HCT116 (cell line): ENCODE measurements at regions not wholly inside any gene's neighbourhood (a gene's known extent, or its start where the extent isn't known, plus 50 kb on each side); places are given as distances from the start of the nearest gene placed in this dataset.

ENCODE experiments used
- ATAC-seq: fragments of 200-7000 bp; cut with Tn5 transposase; 2 replicates; pipeline ENCODE4 v1.9.1; 2020; ENCODE audit warnings: mild to moderate bottlenecking, moderate library complexity
- BruUV-seq: library from RNA; stranded (reverse); fragments of 400-500 nt; replicated peaks from 2 replicates; lab custom pipeline; 2021; lab: Mats Ljungman, UMichigan
- CTCF ChIA-PET: fragments of 300-600 bp; sonication (Branson Sonifier 250); formaldehyde crosslinking; loops from one replicate; lab custom pipeline; 2021; ENCODE audit warnings: antibody characterized with exemption; lab: Charles Lee
- POLR2A ChIA-PET: fragments of 300-600, 350-600 bp; sonication (Branson Sonifier 250); formaldehyde crosslinking; loops from one replicate; lab custom pipeline; 2021; ENCODE audit warnings: antibody characterized with exemption; lab: Charles Lee
- RAD21 ChIA-PET, 2 experiments: fragments of 300-600 bp; sonication (Branson Sonifier 250); formaldehyde crosslinking; loops; one replicate each; lab custom pipeline; 2023; ENCODE audit warnings: low total read pairs in 2 of 2; ENCODE audit not compliant: uncharacterized antibody in 2 of 2, unreplicated experiment in 2 of 2, low non-redundant PET in 1 of 2; lab: Charles Lee
- DNase-seq: peaks from one replicate; pipeline ENCODE4 v3.0.0-alpha.2; 2010; ENCODE audit warnings: low read depth, low spot score
- H2AFZ ChIP-seq: fragments of 200-600 bp; shearing (Covaris generic), sonication (generic); 2 replicates; pipeline ENCODE4 v1.6.1; 2017; ENCODE audit warnings: low read depth, mixed run types, mixed read lengths, antibody characterized with exemption, low read length; ENCODE audit not compliant: poor library complexity, severe bottlenecking
- H3K27ac ChIP-seq: 2 replicates; pipeline ENCODE4 v1.5.1; 2012; ENCODE audit warnings: low read depth, low read length
- H3K27me3 ChIP-seq: fragments of 200-600 bp; sonication (generic); 2 replicates; pipeline ENCODE4 v1.6.1; 2016; ENCODE audit warnings: mixed run types, low read length, mixed read lengths; ENCODE audit not compliant: insufficient read depth
- H3K36me3 ChIP-seq, 2 experiments: fragments of 200-500 bp in 1 of 2; fragments of 200-600 bp in 1 of 2; sonication (Bioruptor generic) in 1 of 2; sonication (generic) in 1 of 2; 2 replicates each; pipeline versions ENCODE4 v1.5.1 to v1.6.1; 2014 to 2016; ENCODE audit warnings: low read length in 2 of 2, inconsistent platforms in 1 of 2, mixed read lengths in 1 of 2, mixed run types in 1 of 2; ENCODE audit not compliant: insufficient read depth in 2 of 2, control insufficient read depth in 1 of 2
- H3K4me1 ChIP-seq, 2 experiments: fragments of 200-600 bp in 1 of 2; sonication (generic) in 1 of 2; 2 replicates each; pipeline versions ENCODE4 v1.5.1 to v1.6.1; 2012 to 2017; ENCODE audit warnings: low read length in 2 of 2, inconsistent platforms in 1 of 2, mild to moderate bottlenecking in 1 of 2, mixed read lengths in 1 of 2, mixed run types in 1 of 2, moderate library complexity in 1 of 2; ENCODE audit not compliant: insufficient read depth in 2 of 2, control insufficient read depth in 1 of 2
- H3K4me2 ChIP-seq: fragments of 200-600 bp; sonication (generic); 2 replicates; pipeline ENCODE4 v1.6.1; 2017; ENCODE audit warnings: mixed run types, low read length, mixed read lengths
- H3K4me3 ChIP-seq, 2 experiments: fragments of 200-600 bp in 1 of 2; sonication (generic) in 1 of 2; replicated peaks in 1 of 2; 2 replicates each; pipeline ENCODE4 v1.5.1; 2011 to 2016; ENCODE audit warnings: low read length in 2 of 2, control low read depth in 1 of 2, low read depth in 1 of 2, mild to moderate bottlenecking in 1 of 2, mixed read lengths in 1 of 2, mixed run types in 1 of 2
- H3K79me2 ChIP-seq: fragments of 200-600 bp; sonication (generic); 2 replicates; pipeline ENCODE4 v1.6.1; 2017; ENCODE audit warnings: mild to moderate bottlenecking, mixed run types, low read length, moderate library complexity, mixed read lengths; ENCODE audit not compliant: insufficient read depth
- H3K9ac ChIP-seq: fragments of 200-600 bp; sonication (generic); 2 replicates; pipeline ENCODE4 v1.6.1; 2016; ENCODE audit warnings: low read length, mixed read lengths
- H3K9me2 ChIP-seq: fragments of 200-600 bp; sonication (generic), shearing (Covaris generic); 2 replicates; pipeline ENCODE4 v1.6.1; 2017; ENCODE audit warnings: mixed run types, mild to moderate bottlenecking, moderate library complexity; ENCODE audit not compliant: insufficient read depth
- H3K9me3 ChIP-seq, 2 experiments: fragments of 200-500 bp in 1 of 2; fragments of 200-600 bp in 1 of 2; sonication (Bioruptor generic) in 1 of 2; sonication (generic) in 1 of 2; 2 replicates each; pipeline ENCODE4 v1.6.1; 2014 to 2017; ENCODE audit warnings: low read length in 2 of 2, mixed read lengths in 2 of 2, inconsistent platforms in 1 of 2, low read depth in 1 of 2, mild to moderate bottlenecking in 1 of 2, mixed run types in 1 of 2, moderate library complexity in 1 of 2; ENCODE audit not compliant: control insufficient read depth in 1 of 2, insufficient read depth in 1 of 2
- H4K20me1 ChIP-seq: fragments of 200-600 bp; sonication (generic), shearing (Covaris generic); 2 replicates; pipeline ENCODE4 v1.6.1; 2017; ENCODE audit warnings: mixed run types, mild to moderate bottlenecking, moderate library complexity; ENCODE audit not compliant: insufficient read depth
- ATF3 ChIP-seq: IDR thresholded peaks from 2 replicates; pipeline ENCODE4 v1.6.1; 2012
- EZH2phosphoT487 ChIP-seq: fragments of 200-600 bp; IDR thresholded peaks from 2 replicates; pipeline ENCODE4 v1.6.1; 2018; ENCODE audit warnings: antibody characterized with exemption, borderline replicate concordance
- FOSL1 ChIP-seq: IDR thresholded peaks from 2 replicates; pipeline ENCODE4 v1.6.1; 2012; ENCODE audit warnings: low read depth
- JUND ChIP-seq: IDR thresholded peaks from 2 replicates; pipeline ENCODE4 v1.6.1; 2012
- POLR2AphosphoS5 ChIP-seq: IDR thresholded peaks from 2 replicates; pipeline ENCODE4 v1.6.1; 2011; ENCODE audit warnings: mild to moderate bottlenecking, low read depth, low read length, moderate library complexity
- RAD21 ChIP-seq: IDR thresholded peaks from 2 replicates; pipeline ENCODE4 v1.6.1; 2012; ENCODE audit warnings: low read depth, mild to moderate bottlenecking
- REST ChIP-seq: IDR thresholded peaks from 2 replicates; pipeline ENCODE4 v1.6.1; 2012; ENCODE audit warnings: low read depth
- SIN3A ChIP-seq: IDR thresholded peaks from 2 replicates; pipeline ENCODE4 v1.6.1; 2012; ENCODE audit warnings: low read depth
- SRF ChIP-seq: IDR thresholded peaks from 2 replicates; pipeline ENCODE4 v1.6.1; 2012; ENCODE audit warnings: low read depth
- ZBTB33 ChIP-seq: IDR thresholded peaks from 2 replicates; pipeline ENCODE4 v1.6.1; 2011; ENCODE audit warnings: mild to moderate bottlenecking, low read length, moderate library complexity; ENCODE audit not compliant: insufficient replicate concordance; ENCODE audit errors: extremely low read depth
- ZFX ChIP-seq: fragments of 450-650 bp; IDR thresholded peaks from 2 replicates; pipeline ENCODE4 v1.6.1; 2017
- ZNF274 ChIP-seq: fragments of 200-500 bp; sonication (Bioruptor generic); IDR thresholded peaks from 2 replicates; pipeline ENCODE4 v1.6.1; 2014; ENCODE audit warnings: mild to moderate bottlenecking, low read depth, low read length, inconsistent platforms
- intact Hi-C: fragments of 100-400 bp; cut with micrococcal nuclease; formaldehyde crosslinking; loops from 2 replicates; pipeline ENCODE4 v1.10.0; 2022

GRCh38 chr6:103879800-103880199 lies 979.9 kb downstream of the HACE1 start:
- H3K4me3 ChIP-seq: no peak overlapping the region
- no peaks in the 10 kb centered on the region for H3K36me3 ChIP-seq
- TF ChIP-seq REST (no peak), RAD21 (no peak), ZBTB33 (no peak), SRF (no peak), POLR2AphosphoS5 (no peak), FOSL1 (no peak), EZH2phosphoT487 (no peak), ZNF274 (no peak), SIN3A (no peak), ATF3 (no peak), ZFX (no peak), JUND (no peak)
- TF ChIP-seq, all 23 proteins: peak for 0
- no TSS peak for BruUV-seq
- no peaks in the 10 kb centered on the region for H3K4me1 ChIP-seq
- no peaks in the 10 kb centered on the region for H3K9me3 ChIP-seq
- H3K27ac ChIP-seq: no peak overlapping the region
- H2AFZ ChIP-seq: no peak overlapping the region
- H3K9me2 ChIP-seq: no peaks in the 10 kb centered on the region
- H3K27me3 ChIP-seq: no peaks in the 10 kb centered on the region
- ATAC-seq (no peak), DNase-seq (no peak)
- RAD21 ChIA-PET: no interaction called here
- H4K20me1 ChIP-seq: no peaks in the 10 kb centered on the region
- no peak overlapping the region for H3K9ac ChIP-seq
- intact Hi-C loops: no loop called here
- POLR2A ChIA-PET: no interaction called here
- CTCF ChIA-PET: no interaction called here
- H3K79me2 ChIP-seq: no peaks in the 10 kb centered on the region
- H3K4me2 ChIP-seq: no peak overlapping the region
